Mammary epithelial cell (primary cell): ENCODE measurements at regions not wholly inside any gene's neighbourhood (a gene's known extent, or its start where the extent isn't known, plus 50 kb on each side); places are given as distances from the start of the nearest gene placed in this dataset.
"Not testable (repeated sequence)": the region's sequence is repeated elsewhere in the genome, so short reads cannot be mapped to it uniquely, and the experiment has no call there.

Experiments
- CTCF ChIP-seq, 2 donors: IDR thresholded peaks in 1 of 2; conservative IDR thresholded peaks in 1 of 2; 2 replicates each; pipeline ENCODE4 v1.5.1; 2011 to 2012; ENCODE audit warnings: inconsistent platforms in 2 of 2, low read length in 2 of 2, mild to moderate bottlenecking in 2 of 2, control low read depth in 1 of 2, low read depth in 1 of 2; ENCODE audit not compliant: insufficient read depth in 1 of 2; ENCODE audit errors: extremely low read depth in 1 of 2
- EZH2 ChIP-seq: IDR thresholded peaks from 2 replicates; pipeline ENCODE4 v1.6.1; 2012; ENCODE audit warnings: low read length, inconsistent platforms, borderline replicate concordance

- TF ChIP-seq CTCF (conservative IDR thresholded peaks at IDR 0.05 in 1 of 2, IDR thresholded peaks at IDR 0.05 in 1 of 2; ENCODE audit: extremely low read depth in 1 of 2, insufficient read depth in 1 of 2, low read depth in 1 of 2, low read length in 2 of 2); EZH2: not testable (repeated sequence)
These were observed 199.7 kb upstream of the TRPC7 start for GRCh38 chr5:136565050-136565449.
